Ammon's horn (tissue), 1 donor: ENCODE measurements at regions not wholly inside any gene's neighbourhood (a gene's known extent, or its start where the extent isn't known, plus 50 kb on each side); places are given as distances from the start of the nearest gene placed in this dataset.
"Not testable (repeated sequence)": the region's sequence is repeated elsewhere in the genome, so short reads cannot be mapped to it uniquely, and the experiment has no call there.

Source experiments
- DNase-seq: peaks from one replicate; pipeline ENCODE4 v3.0.0-alpha.2; 2016; ENCODE audit warnings: low spot score

DNA sequence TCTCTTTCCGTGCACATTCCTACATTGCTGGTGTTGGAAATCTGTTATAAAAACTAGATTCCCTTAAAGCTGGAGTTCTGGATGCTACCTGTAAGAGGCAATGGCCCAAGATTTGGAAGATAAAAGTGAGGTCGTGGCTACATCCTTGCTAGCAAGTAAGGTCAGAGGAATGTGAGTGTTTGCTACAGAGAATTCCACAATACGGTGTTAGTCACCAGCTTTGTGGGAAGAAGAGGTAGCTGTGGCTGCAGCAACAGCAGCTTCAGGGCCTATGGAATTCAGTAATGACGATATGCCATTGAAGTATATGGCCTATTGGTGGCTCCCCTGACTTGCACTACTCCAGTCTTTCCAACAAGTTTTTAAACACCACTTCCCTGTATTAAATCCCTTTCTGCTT, 227.7 kb upstream of the TMEM260 start:
- no peak for DNase-seq

DNA sequence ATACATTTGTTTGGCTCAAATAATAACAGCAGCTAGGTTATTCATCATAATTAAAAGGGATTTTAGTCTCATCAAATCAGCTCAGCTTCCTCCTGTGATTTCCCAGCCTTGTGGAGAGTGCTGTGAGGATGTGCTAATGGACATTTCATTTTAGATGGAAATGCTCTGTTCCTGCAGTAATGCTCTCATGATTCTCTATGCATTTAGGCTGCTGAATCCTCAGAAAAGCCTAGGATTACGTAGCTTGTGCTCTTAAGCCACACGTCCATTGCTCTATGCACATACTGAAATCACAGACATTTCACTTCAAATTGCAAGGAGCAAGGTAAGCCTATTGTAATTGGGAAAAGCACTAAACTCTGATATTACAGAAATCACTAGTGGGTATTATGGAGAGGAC, 226.6 kb upstream of the TMEM260 start:
- no peak for DNase-seq

DNA sequence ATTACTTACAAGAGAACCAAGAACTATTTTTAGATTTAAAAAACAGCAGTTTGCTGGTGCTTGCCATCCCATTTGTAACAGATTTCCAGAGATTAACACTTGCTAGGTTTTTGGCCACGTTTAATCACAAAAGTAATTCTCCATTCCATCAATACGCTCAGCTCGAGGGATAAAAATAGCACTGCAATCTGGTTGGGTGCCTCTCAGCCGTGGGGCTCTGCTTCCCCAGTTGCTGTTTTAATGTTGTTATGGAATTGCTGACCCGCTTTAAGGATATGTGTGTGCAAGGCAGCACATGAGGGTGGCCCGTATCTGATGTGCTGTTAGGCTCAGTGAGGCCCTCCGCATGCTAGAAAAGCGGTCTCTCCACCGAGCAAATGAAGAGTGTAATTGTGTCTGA, 222.2 kb upstream of the TMEM260 start:
- DNase-seq: peak; percentile 48

DNA sequence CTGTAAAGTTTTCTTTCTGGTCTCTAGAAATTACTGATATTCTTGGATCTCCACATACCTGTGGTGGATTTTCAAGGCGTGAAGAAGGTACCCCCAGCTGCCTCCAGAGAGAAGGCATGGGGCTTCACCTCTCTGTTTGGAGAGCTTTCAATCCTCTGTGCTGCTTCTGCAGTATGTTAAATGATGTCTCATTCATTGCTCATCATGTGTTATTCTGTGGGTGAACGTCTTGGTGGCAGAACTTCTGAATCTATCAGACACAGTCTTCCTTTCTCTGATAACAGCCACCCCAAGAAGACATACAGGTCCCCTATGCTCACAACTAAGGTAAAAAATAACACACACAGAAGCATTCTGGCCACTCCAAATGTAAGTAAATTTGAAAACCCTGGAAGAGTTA, 221.3 kb upstream of the TMEM260 start:
- no peak for DNase-seq

DNA sequence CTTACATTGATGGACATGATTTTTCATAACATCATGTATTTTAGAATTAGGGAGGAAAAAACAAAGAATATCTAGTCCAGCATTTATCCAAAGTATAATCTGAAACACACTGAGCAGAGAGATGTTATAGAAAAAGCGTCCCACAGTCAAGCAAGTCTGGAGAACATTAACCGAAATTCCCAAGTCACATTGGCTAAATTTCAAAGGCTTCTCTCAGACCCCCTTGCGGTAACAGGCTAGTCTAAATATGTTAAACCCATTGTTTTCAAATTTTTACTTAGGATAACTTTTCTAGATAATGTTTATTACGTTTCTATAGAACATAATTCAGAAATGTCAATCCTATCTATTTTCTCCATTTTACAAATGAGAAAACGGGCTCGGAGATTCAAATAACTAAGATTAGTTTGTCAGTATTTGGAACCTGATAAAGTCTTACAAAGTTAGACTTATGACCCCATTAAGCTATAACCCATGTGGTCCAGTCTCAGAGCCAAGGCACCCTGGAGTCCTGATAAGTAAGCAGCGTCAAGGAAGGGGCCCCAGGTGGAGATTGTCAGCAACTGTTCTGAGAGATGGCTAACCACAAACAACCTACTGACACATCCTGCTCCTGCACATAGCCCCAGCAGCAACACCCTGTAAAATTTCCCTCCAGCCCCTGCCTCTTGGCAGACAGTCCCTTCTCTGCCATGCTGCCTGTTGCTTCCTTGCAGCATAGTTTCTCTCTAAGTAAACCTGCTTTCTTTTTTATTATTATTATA, 220.6 kb upstream of the TMEM260 start:
- DNase-seq: no peak

DNA sequence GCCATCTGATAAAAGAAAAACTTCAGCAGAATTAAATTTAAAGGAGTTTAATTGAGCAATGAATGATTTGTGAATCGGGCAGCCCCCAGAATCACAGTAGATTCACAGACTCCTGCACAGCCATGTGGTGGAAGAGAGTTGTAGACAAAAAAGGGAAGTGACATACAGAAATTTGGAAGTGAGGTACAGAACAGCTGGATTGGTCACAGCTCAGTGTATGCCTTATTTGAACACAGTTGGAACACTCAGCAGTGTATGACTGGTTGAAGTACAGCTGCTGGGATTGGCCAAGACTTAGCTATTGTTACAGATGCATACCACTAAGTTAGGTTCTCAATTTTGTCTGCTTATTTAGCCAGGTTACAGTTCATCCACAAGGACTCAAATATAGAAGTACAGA, 213.9 kb upstream of the TMEM260 start:
- not testable (repeated sequence) for DNase-seq

DNA sequence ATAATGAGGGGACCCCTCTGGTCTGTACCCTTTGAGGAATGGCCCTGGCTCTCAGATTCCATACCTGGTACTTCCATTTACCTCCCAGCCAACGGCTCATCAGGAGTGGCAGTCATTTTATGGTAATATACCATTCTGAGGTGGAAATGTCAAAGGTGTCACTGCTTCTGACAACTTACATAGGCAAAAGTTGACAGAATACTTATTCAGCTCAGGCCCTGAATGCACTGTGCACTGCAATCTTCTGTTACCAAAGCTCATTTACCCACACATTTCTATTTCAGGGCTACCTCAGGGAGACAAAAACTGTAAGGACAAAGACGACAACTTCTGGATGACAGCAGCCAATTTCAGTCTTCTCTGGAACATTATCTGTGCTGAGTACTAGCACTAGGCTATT, 212.2 kb upstream of the TMEM260 start:
- DNase-seq: no peak

DNA sequence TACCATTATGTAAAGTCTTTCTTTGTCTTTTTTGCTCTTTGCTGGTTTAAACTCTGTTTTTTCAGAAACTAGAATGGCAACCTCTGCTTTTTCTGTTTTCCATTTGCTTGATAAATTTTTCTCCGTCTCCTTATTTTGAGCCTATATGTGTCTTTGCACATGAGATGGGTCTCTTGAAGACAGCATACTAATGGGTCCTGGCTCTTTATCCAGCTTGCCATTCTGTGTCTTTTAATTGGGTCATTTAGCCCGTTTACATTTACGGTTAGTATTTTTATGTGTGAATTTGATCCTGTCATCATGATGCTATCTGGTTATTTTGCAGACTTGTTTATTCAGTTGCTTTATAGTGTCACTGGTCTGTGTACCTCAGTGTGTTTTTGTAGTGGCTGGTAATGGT, 207.9 kb upstream of the TMEM260 start:
- DNase-seq: no peak

DNA sequence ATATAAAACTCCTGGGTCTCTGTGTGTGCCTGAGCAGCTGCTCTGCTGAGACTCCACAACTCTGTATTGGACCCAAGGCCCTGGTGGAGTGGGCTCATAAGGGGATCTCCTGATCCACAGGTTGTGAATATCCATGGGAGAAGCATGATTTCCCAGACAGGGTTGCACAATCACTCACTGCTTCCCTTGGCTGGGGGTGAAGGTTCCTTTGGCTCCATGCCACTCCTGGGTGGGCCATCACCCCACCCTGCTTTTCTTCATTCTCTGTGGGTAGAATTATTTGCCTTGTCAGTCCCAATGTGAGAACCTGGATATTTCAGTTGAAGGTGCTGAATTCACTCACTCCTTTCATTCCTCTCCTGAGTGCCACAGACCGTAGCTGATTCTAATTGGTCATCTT, 205.2 kb upstream of the TMEM260 start:
- DNase-seq: no peak

DNA sequence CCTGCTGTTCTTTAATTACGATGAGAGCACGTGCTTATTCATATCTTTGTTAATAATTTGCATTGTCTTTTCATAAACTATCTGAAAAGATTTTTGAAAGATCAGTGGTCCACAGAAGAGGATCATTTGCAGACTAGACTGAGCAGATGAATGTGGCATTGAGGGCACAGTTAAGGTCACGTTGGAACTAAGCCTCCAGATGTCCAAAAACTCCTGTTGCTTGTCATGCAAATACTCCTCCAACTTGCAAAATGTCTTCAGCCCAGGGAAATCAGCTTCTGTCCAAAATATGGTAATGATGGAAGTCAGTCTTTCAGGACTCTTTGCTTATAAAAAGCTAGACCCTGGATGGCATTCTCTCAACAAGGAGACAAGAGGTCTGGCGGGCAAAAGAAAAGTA, 201.6 kb upstream of the TMEM260 start:
- no peak for DNase-seq

DNA sequence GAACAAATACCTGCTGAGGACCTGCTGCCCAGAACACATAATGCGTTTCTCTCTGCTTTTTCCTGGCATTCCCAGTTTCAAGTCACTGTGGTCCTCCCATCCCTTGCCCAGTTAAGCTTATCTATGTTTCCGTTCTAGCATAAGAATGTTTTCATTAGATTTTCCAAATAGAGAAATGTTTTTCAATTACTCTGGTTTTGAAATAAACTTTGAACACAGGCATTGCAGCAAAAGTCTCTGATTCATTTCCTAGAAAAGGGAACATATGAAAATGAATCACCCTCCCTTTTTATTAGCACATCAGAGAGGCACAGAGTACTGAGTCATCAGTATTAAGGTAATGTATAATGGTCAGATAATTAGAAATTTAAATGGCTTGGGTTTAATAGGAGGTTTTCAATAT, 201.1 kb upstream of the TMEM260 start:
- peak; percentile 8 for DNase-seq

DNA sequence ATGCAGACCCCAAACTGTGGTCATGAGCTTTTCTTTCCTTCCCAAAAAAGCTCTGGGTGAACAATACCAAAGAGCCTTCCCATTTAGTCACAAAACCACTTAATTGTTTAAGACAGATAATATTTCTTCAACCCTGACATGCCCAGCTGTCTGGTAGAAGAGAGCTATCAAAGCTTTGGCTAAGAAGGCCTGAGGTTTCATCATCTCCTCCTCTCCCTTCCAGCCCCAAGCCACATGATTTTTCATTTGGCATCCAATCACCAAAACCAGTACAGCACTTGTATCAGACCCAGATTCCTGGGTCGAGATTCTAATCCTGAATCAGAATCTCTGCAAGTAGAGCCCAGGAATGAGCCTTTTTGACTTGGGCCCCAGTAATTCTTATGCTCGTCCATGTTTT, 199.6 kb upstream of the TMEM260 start:
- no peak for DNase-seq

DNA sequence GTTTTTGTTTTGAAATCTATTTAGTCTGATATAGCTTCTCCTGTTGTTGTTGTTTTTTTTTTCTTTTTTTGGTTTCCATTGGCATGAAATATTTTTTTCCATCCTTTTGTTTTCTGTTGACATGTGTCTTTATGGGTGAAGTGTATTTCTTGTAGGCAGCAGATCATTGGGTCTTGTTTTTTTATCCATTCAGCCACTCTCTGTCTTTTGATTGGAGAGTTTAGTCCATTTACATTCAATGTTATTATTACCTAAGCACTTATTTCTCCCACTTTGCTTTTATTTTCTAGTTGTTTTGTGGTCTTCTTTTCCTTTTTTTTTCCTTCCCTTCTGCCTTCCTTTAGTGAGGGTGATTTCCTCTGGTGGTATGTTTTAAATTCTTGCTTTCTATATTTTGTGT, 193.6 kb upstream of the TMEM260 start:
- DNase-seq: no peak

DNA sequence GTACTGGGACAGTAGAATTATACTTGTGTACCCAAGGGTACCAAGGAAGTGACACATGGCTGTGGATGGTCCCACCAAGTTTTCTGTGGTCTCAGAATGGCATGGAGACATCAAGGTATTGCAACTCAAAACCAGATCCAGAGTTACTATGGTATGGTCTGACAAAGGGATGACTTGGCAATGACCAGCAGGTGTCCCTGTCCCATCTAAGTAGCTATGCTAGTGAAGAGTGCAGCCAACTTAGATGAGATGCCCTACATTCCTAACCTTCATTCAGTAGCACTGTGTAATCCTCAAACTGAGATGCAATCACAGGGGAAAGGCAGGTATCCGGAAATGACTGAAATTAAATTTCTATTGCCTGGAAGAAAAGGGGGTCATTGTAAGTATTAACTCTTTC, 188.7 kb upstream of the TMEM260 start:
- no peak for DNase-seq

DNA sequence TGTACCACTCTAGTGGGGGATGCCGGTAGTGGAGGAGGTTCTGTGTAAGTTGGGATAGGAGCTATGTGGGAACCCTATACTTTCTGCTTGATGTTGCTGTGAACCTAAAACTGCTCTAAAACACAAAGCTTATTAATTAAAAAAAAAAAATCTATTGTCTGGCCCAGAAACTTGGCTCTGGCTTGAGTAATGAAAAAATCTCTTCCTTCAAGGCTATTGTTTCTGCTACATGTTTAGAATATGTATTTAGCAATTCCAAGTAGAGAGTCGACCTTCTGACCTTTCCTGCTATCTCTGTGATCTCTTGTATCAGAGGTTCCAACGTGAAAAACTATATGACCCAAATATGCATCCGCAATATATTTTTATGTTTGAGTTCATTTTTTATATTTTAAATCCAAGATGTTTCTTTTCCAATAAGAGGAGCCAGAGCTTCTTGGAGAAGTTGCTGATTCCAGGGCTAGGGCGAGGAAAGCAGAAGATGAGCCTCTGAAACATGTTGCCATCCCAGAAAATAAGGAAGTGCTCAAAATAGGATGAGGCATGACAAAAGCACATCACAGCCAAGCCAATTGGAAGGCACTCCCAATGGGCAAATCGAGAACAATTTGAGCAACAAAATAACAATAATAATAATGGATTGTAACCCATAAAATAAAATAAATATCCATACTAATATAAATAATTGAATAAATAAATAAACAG, 184.6 kb upstream of the TMEM260 start:
- peak; percentile 42 for DNase-seq

DNA sequence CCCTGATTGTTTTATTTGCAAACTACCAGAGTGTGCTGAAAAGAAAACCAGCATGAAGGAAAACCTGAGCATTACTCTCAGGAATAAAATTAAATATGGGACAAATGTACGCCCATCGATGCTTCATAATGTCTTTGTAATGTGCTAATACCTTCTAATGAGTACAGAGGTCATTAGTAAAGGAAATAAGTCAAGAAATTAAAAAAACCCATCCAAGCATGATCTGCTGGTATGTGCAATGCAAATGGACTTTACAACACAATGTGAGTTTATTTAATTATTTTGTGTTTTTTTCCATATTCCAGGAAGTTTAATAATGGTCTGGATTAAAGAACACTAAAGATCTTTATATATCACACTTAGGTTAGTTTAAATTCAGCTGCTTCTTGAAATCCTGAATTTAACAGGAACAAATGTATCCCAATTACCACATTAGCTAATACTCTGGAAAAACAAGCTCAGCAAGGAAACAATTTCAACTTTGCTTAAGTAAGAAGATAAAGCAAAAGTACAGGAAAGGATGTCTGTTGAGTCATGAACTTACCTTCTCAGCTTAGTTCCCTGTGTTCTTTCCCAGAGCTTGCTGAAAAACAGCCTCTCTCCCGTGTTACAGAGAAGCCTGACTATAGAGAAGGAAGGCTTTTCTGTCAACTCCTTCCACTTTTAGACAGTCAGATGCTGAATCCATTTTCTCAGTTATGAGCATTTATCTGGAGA, 179.3 kb upstream of the TMEM260 start:
- no peak for DNase-seq

DNA sequence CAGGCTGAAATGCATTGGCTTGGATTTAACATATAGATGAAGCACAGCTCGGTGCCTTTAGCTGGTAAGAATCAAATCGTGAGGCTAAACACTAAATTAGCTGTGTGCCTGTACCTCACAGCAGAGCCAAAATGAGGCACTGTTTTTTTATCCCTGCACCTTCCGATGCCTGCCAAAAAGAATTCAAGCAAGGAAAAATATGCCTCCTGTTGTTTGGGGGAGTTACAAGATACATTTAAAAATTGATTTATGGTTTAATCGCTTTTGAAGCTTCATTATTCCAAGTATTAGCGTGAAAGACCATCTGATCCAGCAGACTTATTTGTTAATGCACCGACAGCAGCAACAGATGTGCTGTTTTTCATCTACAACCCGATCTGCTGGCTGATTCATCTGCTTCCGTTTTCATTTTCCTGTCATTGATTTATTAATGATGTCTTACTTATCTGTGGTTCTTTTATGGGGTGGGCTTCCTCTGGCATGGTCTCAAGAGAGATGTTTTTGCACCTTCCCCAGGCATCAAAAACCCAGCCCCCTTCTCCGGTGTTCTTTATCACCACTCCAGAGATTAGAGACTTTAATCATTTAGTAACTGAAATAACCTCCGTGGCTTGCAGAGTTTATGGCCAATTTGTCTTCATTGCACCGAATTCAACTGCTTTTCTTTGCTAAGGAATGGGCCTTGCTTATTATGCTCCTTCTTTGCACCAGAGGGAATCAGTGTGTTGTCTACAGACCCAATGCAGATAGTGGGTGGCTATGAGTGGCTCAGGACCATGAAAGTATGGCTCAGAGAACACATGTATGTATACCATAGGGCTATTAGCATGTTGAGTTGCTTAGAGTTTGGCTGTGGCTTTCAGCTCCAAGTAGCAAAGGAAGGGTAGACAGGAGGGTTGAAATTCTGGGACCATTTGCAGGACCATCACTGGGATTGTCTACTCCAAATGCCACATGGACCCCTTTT, 166.8 kb upstream of the TMEM260 start:
- no peak for DNase-seq

DNA sequence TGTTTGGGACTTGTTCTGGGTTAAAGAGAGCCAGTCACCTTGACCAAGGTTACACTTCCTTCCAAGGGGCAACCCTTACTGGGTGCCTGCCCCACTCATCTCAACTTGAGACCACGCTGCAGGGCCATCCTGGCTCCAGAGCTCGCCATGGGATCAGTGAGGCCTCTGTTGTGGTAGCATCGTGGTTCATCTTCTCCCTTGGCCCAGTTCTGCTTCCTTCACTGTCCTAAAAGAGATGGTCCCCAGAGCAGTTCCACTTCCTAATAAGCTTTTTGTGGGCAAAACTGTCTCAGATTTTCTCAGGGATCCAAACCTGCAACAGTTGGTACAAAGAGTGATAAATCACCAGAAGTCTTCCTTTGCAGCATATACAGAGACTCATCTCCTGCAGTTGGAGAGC, 165.9 kb upstream of the TMEM260 start:
- DNase-seq: no peak

DNA sequence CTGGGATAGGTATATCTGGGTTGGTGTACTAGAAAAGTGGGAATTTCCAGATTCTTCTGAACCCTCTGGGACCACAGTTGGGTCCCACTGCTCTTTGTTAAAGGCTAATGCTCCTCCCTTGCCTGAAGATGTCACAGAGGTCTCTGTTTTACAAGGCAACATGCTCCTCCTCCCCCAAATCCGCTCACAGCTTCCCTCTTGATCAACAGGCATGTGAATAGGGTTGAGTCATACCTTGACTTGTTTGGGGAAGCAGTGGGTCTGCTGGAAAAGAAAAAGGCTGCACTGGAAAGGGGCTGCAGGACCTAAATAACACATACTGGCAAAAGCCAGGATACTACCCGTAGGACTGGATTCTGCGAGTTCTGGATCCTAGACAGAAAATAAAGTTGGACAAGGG, 165.4 kb upstream of the TMEM260 start:
- peak; percentile 35 for DNase-seq

DNA sequence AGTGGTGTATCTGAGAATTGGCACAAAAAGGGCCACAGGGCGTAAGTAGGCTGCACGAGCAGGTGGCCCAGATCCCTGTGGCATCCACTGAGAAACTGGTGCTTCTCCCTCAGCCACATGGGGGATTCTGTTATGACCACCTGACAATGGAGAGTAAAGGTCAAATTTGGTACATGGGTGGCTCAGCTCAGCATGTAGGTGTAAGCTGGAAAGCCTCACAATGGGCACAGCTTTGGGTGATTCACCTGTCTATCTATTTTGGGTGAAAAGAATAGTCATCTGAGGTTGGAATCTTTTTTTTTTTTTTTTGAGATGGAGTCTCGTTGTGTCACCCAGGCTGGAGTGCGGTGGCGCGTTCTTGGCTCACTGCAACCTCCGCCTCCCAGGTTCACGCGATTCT, 163.4 kb upstream of the TMEM260 start:
- DNase-seq: no peak

DNA sequence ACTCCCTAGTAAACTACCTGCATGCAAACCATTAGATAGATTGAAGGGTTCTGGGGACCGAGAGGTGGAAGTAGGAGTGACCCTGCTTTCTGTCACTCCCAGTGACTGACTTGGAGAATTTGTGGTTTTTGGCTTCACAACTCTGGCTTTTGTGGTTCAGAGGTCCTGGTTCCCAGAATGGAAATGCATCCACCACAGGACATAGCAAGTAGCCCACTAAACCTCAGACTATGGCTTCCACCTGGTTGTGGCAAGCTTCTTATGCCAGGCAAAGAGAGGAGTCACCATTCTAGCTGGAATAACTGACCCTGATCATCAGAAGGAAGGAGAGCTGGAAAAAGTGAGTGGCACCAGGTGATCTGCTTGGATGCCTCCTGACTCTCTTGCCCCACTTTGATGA, 162.4 kb upstream of the TMEM260 start:
- no peak for DNase-seq

DNA sequence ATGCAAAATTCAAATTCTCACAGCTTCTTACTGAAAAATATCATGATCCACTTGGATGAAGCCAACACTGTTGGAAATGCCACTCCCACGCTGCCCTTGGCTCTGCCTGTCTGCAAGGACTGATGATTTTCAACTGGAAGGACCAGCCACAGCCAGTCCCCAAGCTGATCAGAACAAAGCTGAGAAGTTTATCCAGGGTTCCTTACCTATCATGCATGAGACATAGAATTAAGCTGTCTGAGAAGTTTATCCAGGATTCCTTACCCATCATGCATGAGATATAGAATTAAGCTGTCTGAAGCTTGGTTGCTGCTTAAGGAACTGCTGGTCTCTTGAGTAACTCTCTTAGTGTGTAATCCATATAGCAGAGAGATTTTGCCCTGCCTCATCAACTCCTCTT, 159.8 kb upstream of the TMEM260 start:
- DNase-seq: no peak
